ENCODE measurements at regions not wholly inside any gene's neighbourhood (a gene's known extent, or its start where the extent isn't known, plus 50 kb on each side); places are given as distances from the start of the nearest gene placed in this dataset.
"Not testable (repeated sequence)": the region's sequence is repeated elsewhere in the genome, so short reads cannot be mapped to it uniquely, and the experiment has no call there.

GRCh38 chr6:81098109-81098814, 654.2 kb downstream of the TENT5A start:
- no peaks in the 10 kb centered on the region for H3K79me2 ChIP-seq (ENCODE audit: insufficient read depth, low read length)
- no peaks in the 10 kb centered on the region for H4K20me1 ChIP-seq (ENCODE audit: insufficient read depth, low read length)
- no peak overlapping the region for H3K4me3 ChIP-seq (replicated peaks in 1 of 3; ENCODE audit: low read depth in 2 of 3, low read length in 3 of 3)
- no peak overlapping the region for H3K4me2 ChIP-seq (replicated peaks; ENCODE audit: extremely low read depth, low read length, poor library complexity, severe bottlenecking)
- Mint-ChIP-seq H3K9me3 (peaks cover 0 to 17% (median 4%) of the 10 kb centered on the region in 7 donors), H3K4me1 (no peaks in the 10 kb centered on the region), H3K27me3 (ENCODE audit: low read depth in 3 of 3) (no peaks in the 10 kb centered on the region), H3K4me3 (no peak overlapping the region), H3K27ac (no peak overlapping the region), H3K36me3 (no peaks in the 10 kb centered on the region)
- WGBS (ENCODE audit: insufficient coverage): 100% methylated on average over 2 of the region's 20 CpGs
- H2AFZ ChIP-seq (ENCODE audit: insufficient read depth, low read depth, low read length, poor library complexity, severe bottlenecking): no peak overlapping the region
- H3K4me1 ChIP-seq (ENCODE audit: control insufficient read depth in 1 of 2, insufficient read depth in 2 of 2, low read length in 2 of 2): no peaks in the 10 kb centered on the region
- no peak for TF ChIP-seq CTCF (IDR thresholded peaks at IDR 0.05)
- no peaks in the 10 kb centered on the region for H3K27me3 ChIP-seq (ENCODE audit: control insufficient read depth in 2 of 2, insufficient read depth in 2 of 2, low read length in 2 of 2)
- intact Hi-C loops (cut with micrococcal nuclease): no loop called here
- no peak for DNase-seq
- peaks cover 0 to 7% of the 10 kb centered on the region in 2 donors for H3K9me3 ChIP-seq (replicated peaks in 1 of 2; ENCODE audit: control insufficient read depth in 1 of 2, insufficient read depth in 1 of 2, low read length in 2 of 2)
- no peaks in the 10 kb centered on the region for H3K36me3 ChIP-seq (replicated peaks in 1 of 2; ENCODE audit: control insufficient read depth in 1 of 2, insufficient read depth in 2 of 2, low read length in 2 of 2)
- H3K9ac ChIP-seq (ENCODE audit: insufficient read depth, low read length, poor library complexity, severe bottlenecking): no peak overlapping the region
- H3K27ac ChIP-seq (ENCODE audit: low read depth in 1 of 2, low read length in 2 of 2): no peak overlapping the region

GRCh38 chr6:81096464-81096863, 656.0 kb downstream of the TENT5A start:
- H3K27me3 Mint-ChIP-seq (ENCODE audit: low read depth in 3 of 3); H3K4me1 ChIP-seq (ENCODE audit: control insufficient read depth in 1 of 2, insufficient read depth in 2 of 2, low read length in 2 of 2); H3K4me1 Mint-ChIP-seq; H3K9ac ChIP-seq (ENCODE audit: insufficient read depth, low read length, poor library complexity, severe bottlenecking); H2AFZ ChIP-seq (ENCODE audit: insufficient read depth, low read depth, low read length, poor library complexity, severe bottlenecking); DNase-seq; H3K27me3 ChIP-seq (ENCODE audit: control insufficient read depth in 2 of 2, insufficient read depth in 2 of 2, low read length in 2 of 2); H3K9me3 ChIP-seq (replicated peaks in 1 of 2; ENCODE audit: control insufficient read depth in 1 of 2, insufficient read depth in 1 of 2, low read length in 2 of 2); H3K27ac ChIP-seq (ENCODE audit: low read depth in 1 of 2, low read length in 2 of 2); H3K79me2 ChIP-seq (ENCODE audit: insufficient read depth, low read length); H3K4me3 Mint-ChIP-seq; H3K27ac Mint-ChIP-seq; H3K36me3 Mint-ChIP-seq; H3K4me3 ChIP-seq (replicated peaks in 1 of 3; ENCODE audit: low read depth in 2 of 3, low read length in 3 of 3); H3K4me2 ChIP-seq (replicated peaks; ENCODE audit: extremely low read depth, low read length, poor library complexity, severe bottlenecking); H4K20me1 ChIP-seq (ENCODE audit: insufficient read depth, low read length); intact Hi-C loops (cut with micrococcal nuclease); H3K36me3 ChIP-seq (replicated peaks in 1 of 2; ENCODE audit: control insufficient read depth in 1 of 2, insufficient read depth in 2 of 2, low read length in 2 of 2): not testable (repeated sequence)
- 85% methylated on average over 4 of the region's 6 CpGs for WGBS (ENCODE audit: insufficient coverage)
- peaks cover 0 to 12% (median 5%) of the 10 kb centered on the region in 7 donors for H3K9me3 Mint-ChIP-seq

Data from CD14-positive monocyte (primary cell).